ENCODE measurements at regions not wholly inside any gene's neighbourhood (a gene's known extent, or its start where the extent isn't known, plus 50 kb on each side); places are given as distances from the start of the nearest gene placed in this dataset.

DNA sequence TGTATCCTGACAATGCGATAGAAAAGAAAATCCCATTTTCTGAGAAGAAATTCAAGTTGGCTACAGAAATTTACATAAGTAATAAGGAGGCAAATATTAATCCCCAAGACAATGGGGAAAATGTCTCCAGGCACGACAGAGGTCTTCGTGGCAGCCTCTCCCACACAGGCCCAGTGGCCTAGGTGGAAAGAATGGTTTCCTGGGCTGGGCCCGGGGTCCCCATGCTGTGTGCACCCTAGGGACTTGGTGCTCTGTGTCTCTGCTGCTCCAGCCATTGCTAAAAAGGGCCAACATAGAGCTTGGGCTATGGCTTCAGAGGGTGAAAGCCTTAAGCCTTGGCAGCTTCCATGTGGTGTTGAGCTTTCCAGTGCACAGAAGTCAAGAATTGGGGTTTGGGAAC is 102.5 kb upstream of the LYPLAL1 start:
- Histone ChIP-seq H3K18ac (ENCODE audit: low read length) (no peak overlapping the region), H3K4ac (ENCODE audit: low read length) (no peak overlapping the region), H3K14ac (ENCODE audit: low read length) (no peak overlapping the region), H2BK15ac (ENCODE audit: low read length) (no peak overlapping the region), H3K27me3 (ENCODE audit: control insufficient read depth in 3 of 3, insufficient read depth in 3 of 3, low read depth in 1 of 3, low read length in 3 of 3) (no peaks in the 10 kb centered on the region), H4K8ac (ENCODE audit: low read depth, low read length) (no peak overlapping the region), H3K4me1 (ENCODE audit: control insufficient read depth in 2 of 2, insufficient read depth in 1 of 2, low read depth in 1 of 2, low read length in 2 of 2) (no peaks in the 10 kb centered on the region), H2BK5ac (ENCODE audit: low read length) (no peak overlapping the region), H3K27ac (replicated peaks; ENCODE audit: low read length) (no peak overlapping the region), H3K9me3 (replicated peaks in 1 of 2; ENCODE audit: control insufficient read depth in 2 of 2, insufficient read depth in 1 of 2, low read depth in 1 of 2, low read length in 2 of 2) (peaks cover 0 to 3% of the 10 kb centered on the region in 2 donors), H2AFZ (ENCODE audit: low read length) (no peak overlapping the region), H3K79me1 (ENCODE audit: low read depth, low read length) (no peaks in the 10 kb centered on the region), H3K9ac (ENCODE audit: low read depth, low read length, poor library complexity) (no peak overlapping the region), H2BK12ac (ENCODE audit: low read length) (no peak overlapping the region), H3K36me3 (replicated peaks in 1 of 2; ENCODE audit: control insufficient read depth in 2 of 2, insufficient read depth in 2 of 2, low read length in 2 of 2) (no peaks in the 10 kb centered on the region), H3K4me3 (ENCODE audit: low read length in 2 of 2) (no peak overlapping the region), H3K23ac (ENCODE audit: low read depth, low read length, poor library complexity) (no peak overlapping the region), H4K91ac (ENCODE audit: low read depth, low read length, poor library complexity) (no peak overlapping the region), H2AK5ac (ENCODE audit: low read depth, low read length) (no peak overlapping the region), H2BK120ac (ENCODE audit: low read depth, low read length) (no peak overlapping the region), H3K4me2 (ENCODE audit: insufficient read depth, low read length, poor library complexity, severe bottlenecking) (no peak overlapping the region)
- no CpG with 5 or more reads among the region's 4 CpGs for WGBS, 2 donors (ENCODE audit: extremely low coverage in 2 of 2, insufficient read length in 2 of 2, insufficient replicate concordance in 1 of 2)
- DNase-seq (ENCODE audit: low spot score), result no peak

DNA sequence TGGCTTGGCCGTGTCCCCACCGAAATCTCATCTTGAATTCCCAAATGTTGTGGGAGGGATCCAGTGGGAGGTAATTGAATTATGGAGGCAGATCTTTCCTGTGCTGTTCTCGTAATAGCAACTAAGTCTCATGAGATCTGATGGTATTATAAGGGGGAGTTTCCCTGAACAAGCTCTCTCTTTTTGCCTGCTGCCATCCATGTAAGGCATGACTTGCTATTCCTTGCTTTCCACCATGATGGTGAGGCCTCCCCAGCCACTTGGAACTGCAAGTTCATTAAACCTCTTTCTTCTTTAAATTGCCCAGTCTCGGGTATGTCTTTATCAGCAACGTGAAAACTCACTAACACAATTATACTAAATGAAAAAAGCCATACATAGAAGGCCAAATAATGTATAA is 101.3 kb upstream of the LYPLAL1 start:
- H3K14ac ChIP-seq (ENCODE audit: low read length), result no peak overlapping the region
- no peak overlapping the region for H3K27ac ChIP-seq (replicated peaks; ENCODE audit: low read length)
- WGBS, 2 donors (ENCODE audit: extremely low coverage in 2 of 2, insufficient read length in 2 of 2, insufficient replicate concordance in 1 of 2), result no CpG with 5 or more reads among the region's 5 CpGs
- H3K4me3 ChIP-seq (ENCODE audit: low read length in 2 of 2), result no peak overlapping the region
- H3K4ac ChIP-seq (ENCODE audit: low read length), result no peak overlapping the region
- H3K9me3 ChIP-seq (replicated peaks in 1 of 2; ENCODE audit: control insufficient read depth in 2 of 2, insufficient read depth in 1 of 2, low read depth in 1 of 2, low read length in 2 of 2), result peaks cover 0 to 3% of the 10 kb centered on the region in 2 donors
- H4K91ac ChIP-seq (ENCODE audit: low read depth, low read length, poor library complexity), result no peak overlapping the region
- no peak overlapping the region for H3K18ac ChIP-seq (ENCODE audit: low read length)
- no peak overlapping the region for H3K4me2 ChIP-seq (ENCODE audit: insufficient read depth, low read length, poor library complexity, severe bottlenecking)
- no peaks in the 10 kb centered on the region for H3K4me1 ChIP-seq (ENCODE audit: control insufficient read depth in 2 of 2, insufficient read depth in 1 of 2, low read depth in 1 of 2, low read length in 2 of 2)
- H4K8ac ChIP-seq (ENCODE audit: low read depth, low read length), result no peak overlapping the region
- H2BK15ac ChIP-seq (ENCODE audit: low read length), result no peak overlapping the region
- no peaks in the 10 kb centered on the region for H3K36me3 ChIP-seq (replicated peaks in 1 of 2; ENCODE audit: control insufficient read depth in 2 of 2, insufficient read depth in 2 of 2, low read length in 2 of 2)
- no peak overlapping the region for H2BK5ac ChIP-seq (ENCODE audit: low read length)
- no peaks in the 10 kb centered on the region for H3K27me3 ChIP-seq (ENCODE audit: control insufficient read depth in 3 of 3, insufficient read depth in 3 of 3, low read depth in 1 of 3, low read length in 3 of 3)
- no peak for DNase-seq (ENCODE audit: low spot score)
- H2BK12ac ChIP-seq (ENCODE audit: low read length), result no peak overlapping the region
- no peak overlapping the region for H2AK5ac ChIP-seq (ENCODE audit: low read depth, low read length)
- H3K23ac ChIP-seq (ENCODE audit: low read depth, low read length, poor library complexity), result no peak overlapping the region
- no peak overlapping the region for H3K9ac ChIP-seq (ENCODE audit: low read depth, low read length, poor library complexity)
- no peaks in the 10 kb centered on the region for H3K79me1 ChIP-seq (ENCODE audit: low read depth, low read length)
- H2AFZ ChIP-seq (ENCODE audit: low read length), result no peak overlapping the region
- H2BK120ac ChIP-seq (ENCODE audit: low read depth, low read length), result no peak overlapping the region

DNA sequence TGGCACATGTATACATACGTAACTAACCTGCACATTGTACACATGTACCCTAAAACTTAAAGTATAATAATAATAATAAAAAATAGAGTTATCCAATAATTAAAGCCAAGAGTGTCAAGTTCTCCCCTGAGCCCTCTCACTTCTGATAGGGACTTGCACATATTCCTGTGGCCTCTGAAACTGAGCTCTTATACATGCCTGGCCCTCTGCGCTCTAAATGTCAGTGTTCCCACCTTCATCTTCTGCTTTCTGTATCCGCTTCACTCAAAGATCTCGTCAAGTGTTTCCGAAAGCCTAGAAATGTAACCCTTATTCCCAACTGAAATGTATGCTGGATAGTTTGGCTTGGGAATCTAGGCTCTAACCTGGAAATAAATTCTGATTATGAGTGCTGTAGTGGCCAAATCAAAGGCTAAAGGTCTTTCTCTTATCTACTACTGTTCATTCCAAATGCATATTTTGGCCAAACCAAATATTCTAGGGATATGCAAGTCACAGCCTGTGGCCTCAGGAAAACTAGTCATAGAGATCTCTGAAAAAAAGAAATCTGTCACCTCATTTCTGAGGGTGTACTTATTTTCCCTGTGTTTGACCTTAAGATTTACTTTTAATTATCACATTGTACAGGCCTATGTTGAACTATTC is 99.5 kb upstream of the LYPLAL1 start:
- Histone ChIP-seq H3K4me1 (ENCODE audit: control insufficient read depth in 2 of 2, insufficient read depth in 1 of 2, low read depth in 1 of 2, low read length in 2 of 2) (no peaks in the 10 kb centered on the region), H2BK5ac (ENCODE audit: low read length) (no peak overlapping the region), H4K91ac (ENCODE audit: low read depth, low read length, poor library complexity) (no peak overlapping the region), H3K4ac (ENCODE audit: low read length) (no peak overlapping the region), H3K27ac (replicated peaks; ENCODE audit: low read length) (no peak overlapping the region), H3K4me2 (ENCODE audit: insufficient read depth, low read length, poor library complexity, severe bottlenecking) (no peak overlapping the region), H3K9me3 (replicated peaks in 1 of 2; ENCODE audit: control insufficient read depth in 2 of 2, insufficient read depth in 1 of 2, low read depth in 1 of 2, low read length in 2 of 2) (peaks cover 0 to 3% of the 10 kb centered on the region in 2 donors), H3K27me3 (ENCODE audit: control insufficient read depth in 3 of 3, insufficient read depth in 3 of 3, low read depth in 1 of 3, low read length in 3 of 3) (no peaks in the 10 kb centered on the region), H3K79me1 (ENCODE audit: low read depth, low read length) (no peaks in the 10 kb centered on the region), H4K8ac (ENCODE audit: low read depth, low read length) (no peak overlapping the region), H2BK120ac (ENCODE audit: low read depth, low read length) (no peak overlapping the region), H3K36me3 (replicated peaks in 1 of 2; ENCODE audit: control insufficient read depth in 2 of 2, insufficient read depth in 2 of 2, low read length in 2 of 2) (no peaks in the 10 kb centered on the region), H3K14ac (ENCODE audit: low read length) (no peak overlapping the region), H3K9ac (ENCODE audit: low read depth, low read length, poor library complexity) (no peak overlapping the region), H3K4me3 (ENCODE audit: low read length in 2 of 2) (no peak overlapping the region), H3K18ac (ENCODE audit: low read length) (no peak overlapping the region), H2BK15ac (ENCODE audit: low read length) (no peak overlapping the region), H2AK5ac (ENCODE audit: low read depth, low read length) (no peak overlapping the region), H3K23ac (ENCODE audit: low read depth, low read length, poor library complexity) (no peak overlapping the region), H2BK12ac (ENCODE audit: low read length) (no peak overlapping the region), H2AFZ (ENCODE audit: low read length) (no peak overlapping the region)
- DNase-seq (ENCODE audit: low spot score), result no peak
- no CpG with 5 or more reads among the region's 5 CpGs for WGBS, 2 donors (ENCODE audit: extremely low coverage in 2 of 2, insufficient read length in 2 of 2, insufficient replicate concordance in 1 of 2)

DNA sequence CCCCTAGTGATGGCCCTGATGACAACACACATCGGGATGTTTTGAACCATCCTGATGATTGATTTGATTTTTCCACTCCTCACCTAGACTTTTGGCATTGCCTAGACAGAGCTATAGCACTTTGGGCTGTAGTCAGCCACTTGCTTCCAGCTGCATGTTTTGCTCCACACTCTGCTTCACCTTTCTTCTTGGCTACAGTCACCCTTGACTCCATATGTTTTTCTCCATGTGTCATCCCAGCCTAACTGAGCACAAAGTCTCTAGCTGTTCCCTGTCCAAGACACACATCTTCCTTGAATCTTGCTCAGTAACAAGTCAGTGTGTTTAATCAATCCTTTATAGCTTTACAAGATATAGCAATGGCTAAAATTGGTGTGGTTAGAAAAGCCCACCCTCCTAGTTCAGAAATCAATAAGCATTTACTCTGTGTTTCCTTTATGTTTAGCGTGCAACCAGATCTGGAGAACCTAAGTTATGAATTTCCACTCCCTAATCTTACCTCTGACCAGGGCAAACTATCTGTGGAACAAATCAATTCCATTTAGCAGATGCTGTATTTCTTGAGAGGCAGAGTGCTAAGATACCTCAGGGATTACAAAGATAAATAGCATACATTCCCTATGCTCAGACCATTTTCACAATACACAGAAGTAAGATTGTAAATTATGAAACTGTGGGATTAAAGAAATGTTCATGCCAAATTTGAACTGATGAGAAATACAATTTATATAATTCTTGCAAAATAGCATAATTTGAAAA is 98.4 kb upstream of the LYPLAL1 start:
- DNase-seq (ENCODE audit: low spot score), result no peak
- H3K4me3 ChIP-seq (ENCODE audit: low read length in 2 of 2), result no peak overlapping the region
- no peak overlapping the region for H2BK120ac ChIP-seq (ENCODE audit: low read depth, low read length)
- no peak overlapping the region for H3K9ac ChIP-seq (ENCODE audit: low read depth, low read length, poor library complexity)
- H3K36me3 ChIP-seq (replicated peaks in 1 of 2; ENCODE audit: control insufficient read depth in 2 of 2, insufficient read depth in 2 of 2, low read length in 2 of 2), result no peaks in the 10 kb centered on the region
- no peak overlapping the region for H2AK5ac ChIP-seq (ENCODE audit: low read depth, low read length)
- no peak overlapping the region for H4K91ac ChIP-seq (ENCODE audit: low read depth, low read length, poor library complexity)
- no peak overlapping the region for H2AFZ ChIP-seq (ENCODE audit: low read length)
- H3K79me1 ChIP-seq (ENCODE audit: low read depth, low read length), result no peaks in the 10 kb centered on the region
- H3K14ac ChIP-seq (ENCODE audit: low read length), result no peak overlapping the region
- no peak overlapping the region for H3K4me2 ChIP-seq (ENCODE audit: insufficient read depth, low read length, poor library complexity, severe bottlenecking)
- no peak overlapping the region for H3K27ac ChIP-seq (replicated peaks; ENCODE audit: low read length)
- H3K27me3 ChIP-seq (ENCODE audit: control insufficient read depth in 3 of 3, insufficient read depth in 3 of 3, low read depth in 1 of 3, low read length in 3 of 3), result no peaks in the 10 kb centered on the region
- no peak overlapping the region for H3K23ac ChIP-seq (ENCODE audit: low read depth, low read length, poor library complexity)
- H2BK15ac ChIP-seq (ENCODE audit: low read length), result no peak overlapping the region
- H2BK5ac ChIP-seq (ENCODE audit: low read length), result no peak overlapping the region
- no peaks in the 10 kb centered on the region for H3K4me1 ChIP-seq (ENCODE audit: control insufficient read depth in 2 of 2, insufficient read depth in 1 of 2, low read depth in 1 of 2, low read length in 2 of 2)
- no peak overlapping the region for H2BK12ac ChIP-seq (ENCODE audit: low read length)
- WGBS, 2 donors (ENCODE audit: extremely low coverage in 2 of 2, insufficient read length in 2 of 2, insufficient replicate concordance in 1 of 2), result no CpG with 5 or more reads among the region's 2 CpGs
- H4K8ac ChIP-seq (ENCODE audit: low read depth, low read length), result no peak overlapping the region
- no peak overlapping the region for H3K4ac ChIP-seq (ENCODE audit: low read length)
- H3K9me3 ChIP-seq (replicated peaks in 1 of 2; ENCODE audit: control insufficient read depth in 2 of 2, insufficient read depth in 1 of 2, low read depth in 1 of 2, low read length in 2 of 2), result peaks cover 0 to 3% of the 10 kb centered on the region in 2 donors
- H3K18ac ChIP-seq (ENCODE audit: low read length), result no peak overlapping the region
